GM10248 (cell line): ENCODE measurements at regions not wholly inside any gene's neighbourhood (a gene's known extent, or its start where the extent isn't known, plus 50 kb on each side); places are given as distances from the start of the nearest gene placed in this dataset.

ENCODE experiments used
- CTCF ChIA-PET: fragments of 300-600 bp; sonication (Branson Sonifier 250); formaldehyde crosslinking; extraction: SDS; loops from one replicate; lab custom pipeline; 2021; ENCODE audit warnings: antibody characterized with exemption; lab: Yijun Ruan, JAX
- POLR2A ChIA-PET: fragments of 350-650 bp; sonication (Branson Sonifier 250); formaldehyde crosslinking; extraction: SDS; loops from one replicate; lab custom pipeline; 2020; ENCODE audit warnings: antibody characterized with exemption; lab: Yijun Ruan, JAX
- DNase-seq: peaks from one replicate; pipeline ENCODE4 v3.0.0; 2012; ENCODE audit errors: extremely low spot score
- TF ChIP-seq, protein P1 (sequence below): IDR thresholded peaks from 2 replicates; pipeline ENCODE4 v1.5.1; 2012; ENCODE audit warnings: mild to moderate bottlenecking, low read depth; ENCODE audit errors: extremely low read depth, missing control alignments, control extremely low read depth

DNA sequence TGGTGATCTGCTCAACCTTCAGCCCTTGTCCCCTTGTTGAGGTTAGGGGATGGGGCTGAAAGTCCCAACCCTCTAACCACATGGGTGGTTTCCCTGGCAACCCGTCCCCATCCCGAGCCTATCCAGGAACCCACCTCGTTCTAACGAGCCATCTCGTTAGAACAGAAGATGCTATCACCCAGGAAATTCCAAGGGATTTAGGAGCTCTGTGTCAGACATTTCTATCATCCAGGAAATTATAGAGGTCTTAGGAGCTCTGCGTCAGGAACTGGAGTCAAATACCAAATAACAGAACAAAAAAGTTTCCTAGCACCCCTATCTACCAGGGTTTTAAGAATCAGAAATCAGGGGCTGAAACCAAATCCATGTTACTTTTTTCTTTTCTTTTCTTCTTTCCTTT is 90.3 kb upstream of the LCLAT1 start:
- ChIA-PET CTCF (interaction anchor here (0.6 to 1.8 kb wide), 2 partner anchors 12 to 15 kb away, joined by 3 to 5 read pairs; no protein-coding TSS in a partner anchor), POLR2A (no interaction called here)
- TF ChIP-seq, protein P1, sequence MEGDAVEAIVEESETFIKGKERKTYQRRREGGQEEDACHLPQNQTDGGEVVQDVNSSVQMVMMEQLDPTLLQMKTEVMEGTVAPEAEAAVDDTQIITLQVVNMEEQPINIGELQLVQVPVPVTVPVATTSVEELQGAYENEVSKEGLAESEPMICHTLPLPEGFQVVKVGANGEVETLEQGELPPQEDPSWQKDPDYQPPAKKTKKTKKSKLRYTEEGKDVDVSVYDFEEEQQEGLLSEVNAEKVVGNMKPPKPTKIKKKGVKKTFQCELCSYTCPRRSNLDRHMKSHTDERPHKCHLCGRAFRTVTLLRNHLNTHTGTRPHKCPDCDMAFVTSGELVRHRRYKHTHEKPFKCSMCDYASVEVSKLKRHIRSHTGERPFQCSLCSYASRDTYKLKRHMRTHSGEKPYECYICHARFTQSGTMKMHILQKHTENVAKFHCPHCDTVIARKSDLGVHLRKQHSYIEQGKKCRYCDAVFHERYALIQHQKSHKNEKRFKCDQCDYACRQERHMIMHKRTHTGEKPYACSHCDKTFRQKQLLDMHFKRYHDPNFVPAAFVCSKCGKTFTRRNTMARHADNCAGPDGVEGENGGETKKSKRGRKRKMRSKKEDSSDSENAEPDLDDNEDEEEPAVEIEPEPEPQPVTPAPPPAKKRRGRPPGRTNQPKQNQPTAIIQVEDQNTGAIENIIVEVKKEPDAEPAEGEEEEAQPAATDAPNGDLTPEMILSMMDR = no peak
- no peak for DNase-seq

GRCh38 chr2:30358351-30358750 is 88.7 kb upstream of the LCLAT1 start:
- DNase-seq = no peak
- ChIA-PET CTCF (interaction anchor here (2.0 kb wide), 1 partner anchor 8 kb away, joined by 7 read pairs; no protein-coding TSS in a partner anchor), POLR2A (interaction anchor here (0.6 kb wide), 1 partner anchor 127 kb away, joined by 3 read pairs; the partner anchor contains the start of gene LBH)
- TF ChIP-seq, protein P1 = no peak

DNA sequence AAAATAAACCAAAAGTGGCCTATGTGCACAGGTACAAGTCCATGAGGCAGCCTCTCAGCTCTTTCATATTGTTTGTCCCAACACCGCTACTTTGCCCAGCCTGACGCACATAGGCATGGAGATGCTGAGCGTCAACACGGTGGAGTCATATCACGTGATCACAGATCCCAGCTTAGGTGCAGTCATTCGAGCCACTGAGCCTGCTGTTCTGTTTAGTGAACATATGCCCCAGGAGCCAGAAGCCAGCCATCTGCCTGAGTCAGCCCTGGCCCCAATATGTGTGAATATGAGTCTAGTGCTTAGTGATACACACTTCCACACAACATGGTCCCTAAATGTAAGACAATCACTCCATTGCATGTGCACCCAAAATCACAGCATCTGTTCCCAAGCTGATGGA is 88.2 kb upstream of the LCLAT1 start:
- CTCF ChIA-PET = interaction anchor here (1.5 to 2.0 kb wide), 3 partner anchors 8 to 353 kb away, joined by 4 to 7 read pairs (median 4); no protein-coding TSS in a partner anchor
- no peak for DNase-seq
- POLR2A ChIA-PET = interaction anchor here (0.6 kb wide), 1 partner anchor 128 kb away, joined by 3 read pairs; the partner anchor contains the start of gene LBH

GRCh38 chr2:30359644-30360167 is 87.3 kb upstream of the LCLAT1 start:
- TF ChIP-seq, protein P1 = no peak
- DNase-seq = no peak
- POLR2A ChIA-PET = interaction anchor here (0.9 kb wide), 1 partner anchor 129 kb away, joined by 5 read pairs; the partner anchor contains the start of gene LBH
- CTCF ChIA-PET = interaction anchor here (0.9 to 2.3 kb wide), 5 partner anchors 9 to 352 kb away, joined by 3 to 8 read pairs (median 4); no protein-coding TSS in a partner anchor

More for the DNA sequence above, 88.2 kb upstream of the LCLAT1 start:
- TF ChIP-seq, protein P1 = no peak

- DNase-seq = no peak
- TF ChIP-seq, protein P1 = no peak
- CTCF ChIA-PET = interaction anchor here (1.3 to 2.0 kb wide), 6 partner anchors 9 to 154 kb away, joined by 4 to 10 read pairs (median 4); no protein-coding TSS in a partner anchor
- POLR2A ChIA-PET = no interaction called here
Measured at GRCh38 chr2:30361751-30362394, 85.2 kb upstream of the LCLAT1 start.

GRCh38 chr2:30362468-30363081 is 84.5 kb upstream of the LCLAT1 start:
- CTCF ChIA-PET = interaction anchor here (1.3 to 2.0 kb wide), 5 partner anchors 9 to 154 kb away, joined by 4 to 10 read pairs (median 5); no protein-coding TSS in a partner anchor

More at GRCh38 chr2:30362468-30363081, 84.5 kb upstream of the LCLAT1 start:
- TF ChIP-seq, protein P1 = no peak
- POLR2A ChIA-PET = no interaction called here
- no peak for DNase-seq
